Middle frontal gyrus (tissue), 1 donor: ENCODE measurements at regions not wholly inside any gene's neighbourhood (a gene's known extent, or its start where the extent isn't known, plus 50 kb on each side); places are given as distances from the start of the nearest gene placed in this dataset.

Experiments used
- DNase-seq: peaks from one replicate; pipeline ENCODE4 v3.0.0-alpha.2; 2015; ENCODE audit warnings: low spot score; ENCODE audit errors: extremely low spot score

GRCh38 chr9:90556897-90557675 is 85.5 kb downstream of the DIRAS2 start:
- DNase-seq: no peak

- DNase-seq: no peak
Measured at GRCh38 chr9:90559075-90560073, 83.2 kb downstream of the DIRAS2 start.
